ENCODE measurements at regions not wholly inside any gene's neighbourhood (a gene's known extent, or its start where the extent isn't known, plus 50 kb on each side); places are given as distances from the start of the nearest gene placed in this dataset.

GRCh38 chr20:60964911-60965310 lies 287.1 kb upstream of the CDH4 start:
- TF ChIP-seq POLR2A (IDR thresholded peaks at IDR 0.05) (no peak), POLR2AphosphoS5 (IDR thresholded peaks at IDR 0.05) (no peak)
- TF ChIP-seq, protein P1, sequence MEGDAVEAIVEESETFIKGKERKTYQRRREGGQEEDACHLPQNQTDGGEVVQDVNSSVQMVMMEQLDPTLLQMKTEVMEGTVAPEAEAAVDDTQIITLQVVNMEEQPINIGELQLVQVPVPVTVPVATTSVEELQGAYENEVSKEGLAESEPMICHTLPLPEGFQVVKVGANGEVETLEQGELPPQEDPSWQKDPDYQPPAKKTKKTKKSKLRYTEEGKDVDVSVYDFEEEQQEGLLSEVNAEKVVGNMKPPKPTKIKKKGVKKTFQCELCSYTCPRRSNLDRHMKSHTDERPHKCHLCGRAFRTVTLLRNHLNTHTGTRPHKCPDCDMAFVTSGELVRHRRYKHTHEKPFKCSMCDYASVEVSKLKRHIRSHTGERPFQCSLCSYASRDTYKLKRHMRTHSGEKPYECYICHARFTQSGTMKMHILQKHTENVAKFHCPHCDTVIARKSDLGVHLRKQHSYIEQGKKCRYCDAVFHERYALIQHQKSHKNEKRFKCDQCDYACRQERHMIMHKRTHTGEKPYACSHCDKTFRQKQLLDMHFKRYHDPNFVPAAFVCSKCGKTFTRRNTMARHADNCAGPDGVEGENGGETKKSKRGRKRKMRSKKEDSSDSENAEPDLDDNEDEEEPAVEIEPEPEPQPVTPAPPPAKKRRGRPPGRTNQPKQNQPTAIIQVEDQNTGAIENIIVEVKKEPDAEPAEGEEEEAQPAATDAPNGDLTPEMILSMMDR (IDR thresholded peaks at IDR 0.05) = no peak

Data from stomach (tissue), 4 donors.